ENCODE measurements at regions not wholly inside any gene's neighbourhood (a gene's known extent, or its start where the extent isn't known, plus 50 kb on each side); places are given as distances from the start of the nearest gene placed in this dataset.

GRCh38 chr4:138919094-138919936 lies 96.3 kb upstream of the NOCT start:
- DNase-seq, result peak; percentile 72

GRCh38 chr4:138918169-138918869 lies 97.3 kb upstream of the NOCT start:
- DNase-seq, result no peak

- no peak for DNase-seq
Observed at GRCh38 chr4:138916763-138917162, 98.8 kb upstream of the NOCT start.

GRCh38 chr4:138915756-138916155 lies 99.8 kb upstream of the NOCT start:
- DNase-seq, result no peak

- no peak for DNase-seq
Observed at GRCh38 chr4:138912704-138913340, 102.8 kb upstream of the NOCT start.

- DNase-seq, result no peak
Observed at GRCh38 chr4:138911909-138912703, 103.5 kb upstream of the NOCT start.

GRCh38 chr4:138910914-138911336 lies 104.7 kb upstream of the NOCT start:
- DNase-seq, result no peak

- DNase-seq, result no peak
Observed at GRCh38 chr4:138910195-138910913, 105.2 kb upstream of the NOCT start.

GRCh38 chr4:138909587-138909986 lies 106.0 kb upstream of the NOCT start:
- no peak for DNase-seq

- no peak for DNase-seq
Observed at GRCh38 chr4:138908134-138908533, 107.4 kb upstream of the NOCT start.

- DNase-seq, result no peak
Observed at GRCh38 chr4:138907174-138907573, 108.4 kb upstream of the NOCT start.

GRCh38 chr4:138904793-138905192 lies 110.8 kb upstream of the NOCT start:
- DNase-seq, result no peak

GRCh38 chr4:138903185-138903584 lies 112.4 kb upstream of the NOCT start:
- DNase-seq, result no peak

- DNase-seq, result no peak
Observed at GRCh38 chr4:138902705-138903104, 112.9 kb upstream of the NOCT start.

- DNase-seq, result no peak
Observed at GRCh38 chr4:138901177-138901576, 114.4 kb upstream of the NOCT start.

- no peak for DNase-seq
Observed at GRCh38 chr4:138899999-138900398, 115.6 kb upstream of the NOCT start.

GRCh38 chr4:138898282-138898681 lies 117.3 kb upstream of the NOCT start:
- no peak for DNase-seq

GRCh38 chr4:138897811-138898226 lies 117.8 kb upstream of the NOCT start:
- no peak for DNase-seq

- DNase-seq, result no peak
Observed at GRCh38 chr4:138894709-138895108, 120.9 kb upstream of the NOCT start.

GRCh38 chr4:138894011-138894410 lies 121.6 kb upstream of the NOCT start:
- DNase-seq, result no peak

GRCh38 chr4:138892483-138893407 lies 122.8 kb upstream of the NOCT start:
- no peak for DNase-seq

Measured in activated effector memory CD4-positive, alpha-beta T cell treated with anti-CD3 and anti-CD28 coated beads, Interleukin-2, amount 50 U/mL, for 16 hours (primary cell).